Nephron progenitor cell (in vitro differentiated cells): ENCODE measurements at regions not wholly inside any gene's neighbourhood (a gene's known extent, or its start where the extent isn't known, plus 50 kb on each side); places are given as distances from the start of the nearest gene placed in this dataset.

Source experiments
- DNase-seq: peaks from one replicate; pipeline ENCODE4 v3.0.0; 2021
- H3K27ac Mint-ChIP-seq: 2 replicates; pipeline ENCODE4 v1.8.0; 2021; ENCODE audit warnings: mild to moderate bottlenecking, moderate library complexity, mixed read lengths
- H3K27me3 Mint-ChIP-seq: 2 replicates; pipeline ENCODE4 v1.8.0; 2021; ENCODE audit warnings: mild to moderate bottlenecking, low read depth, mixed read lengths; ENCODE audit not compliant: poor library complexity
- H3K36me3 Mint-ChIP-seq: 2 replicates; pipeline ENCODE4 v1.8.0; 2021; ENCODE audit warnings: low read depth, mixed read lengths
- H3K4me1 Mint-ChIP-seq: 2 replicates; pipeline ENCODE4 v1.8.0; 2021; ENCODE audit warnings: mixed read lengths
- H3K4me3 Mint-ChIP-seq: 2 replicates; pipeline ENCODE4 v1.8.0; 2021; ENCODE audit warnings: mild to moderate bottlenecking, moderate library complexity, mixed read lengths
- H3K9me3 Mint-ChIP-seq: 2 replicates; pipeline ENCODE4 v1.8.0; 2021; ENCODE audit warnings: mild to moderate bottlenecking, moderate library complexity, mixed read lengths
- CTCF ChIP-seq: fragments of 200-600 bp; sonication (generic); IDR thresholded peaks from 2 replicates; pipeline ENCODE4 v1.5.0; 2021; ENCODE audit warnings: antibody characterized with exemption

- Mint-ChIP-seq H3K27me3 (no peaks in the 10 kb centered on the region), H3K36me3 (no peaks in the 10 kb centered on the region), H3K27ac (no peak overlapping the region), H3K9me3 (no peaks in the 10 kb centered on the region), H3K4me3 (no peak overlapping the region), H3K4me1 (no peaks in the 10 kb centered on the region)
- DNase-seq: no peak
- TF ChIP-seq CTCF: no peak
Measured at GRCh38 chr13:107361666-107362065, 793.7 kb upstream of the ARGLU1 start.

GRCh38 chr13:107360010-107360409 is 792.1 kb upstream of the ARGLU1 start:
- no peaks in the 10 kb centered on the region for H3K9me3 Mint-ChIP-seq
- no peaks in the 10 kb centered on the region for H3K36me3 Mint-ChIP-seq
- H3K27ac Mint-ChIP-seq: no peak overlapping the region
- TF ChIP-seq CTCF: no peak
- H3K27me3 Mint-ChIP-seq: no peaks in the 10 kb centered on the region
- H3K4me1 Mint-ChIP-seq: no peaks in the 10 kb centered on the region
- no peak overlapping the region for H3K4me3 Mint-ChIP-seq
- DNase-seq: no peak

- H3K4me1 Mint-ChIP-seq: no peaks in the 10 kb centered on the region
- H3K27me3 Mint-ChIP-seq: no peaks in the 10 kb centered on the region
- no peak overlapping the region for H3K27ac Mint-ChIP-seq
- no peaks in the 10 kb centered on the region for H3K9me3 Mint-ChIP-seq
- no peak overlapping the region for H3K4me3 Mint-ChIP-seq
- TF ChIP-seq CTCF: no peak
- H3K36me3 Mint-ChIP-seq: no peaks in the 10 kb centered on the region
- DNase-seq: no peak
Measured at GRCh38 chr13:107358866-107359265, 790.9 kb upstream of the ARGLU1 start.

GRCh38 chr13:107351305-107351704 is 783.4 kb upstream of the ARGLU1 start:
- H3K36me3 Mint-ChIP-seq: no peaks in the 10 kb centered on the region
- no peak for DNase-seq
- no peaks in the 10 kb centered on the region for H3K27me3 Mint-ChIP-seq

GRCh38 chr13:107348925-107349324 is 781.0 kb upstream of the ARGLU1 start:
- H3K9me3 Mint-ChIP-seq: no peaks in the 10 kb centered on the region
- DNase-seq: no peak
- H3K4me1 Mint-ChIP-seq: no peaks in the 10 kb centered on the region
- TF ChIP-seq CTCF: no peak
- H3K36me3 Mint-ChIP-seq: no peaks in the 10 kb centered on the region
- H3K27ac Mint-ChIP-seq: no peak overlapping the region
- H3K27me3 Mint-ChIP-seq: no peaks in the 10 kb centered on the region
- no peak overlapping the region for H3K4me3 Mint-ChIP-seq

More at GRCh38 chr13:107351305-107351704, 783.4 kb upstream of the ARGLU1 start:
- no peak for TF ChIP-seq CTCF
- Mint-ChIP-seq H3K27ac (no peak overlapping the region), H3K4me1 (no peaks in the 10 kb centered on the region), H3K4me3 (no peak overlapping the region), H3K9me3 (no peaks in the 10 kb centered on the region)

GRCh38 chr13:107348471-107348870 is 780.5 kb upstream of the ARGLU1 start:
- Mint-ChIP-seq H3K36me3 (no peaks in the 10 kb centered on the region), H3K4me3 (no peak overlapping the region), H3K27ac (no peak overlapping the region), H3K9me3 (no peaks in the 10 kb centered on the region), H3K4me1 (no peaks in the 10 kb centered on the region), H3K27me3 (no peaks in the 10 kb centered on the region)
- no peak for DNase-seq
- no peak for TF ChIP-seq CTCF
